GM19455 (cell line): ENCODE measurements at regions not wholly inside any gene's neighbourhood (a gene's known extent, or its start where the extent isn't known, plus 50 kb on each side); places are given as distances from the start of the nearest gene placed in this dataset.
"Not testable (repeated sequence)": the region's sequence is repeated elsewhere in the genome, so short reads cannot be mapped to it uniquely, and the experiment has no call there.

ENCODE experiments used
- ATAC-seq: cut with Tn5 transposase; IDR thresholded peaks from one replicate; pipeline ENCODE4 v1.9.1; 2021; ENCODE audit not compliant: unreplicated experiment

DNA sequence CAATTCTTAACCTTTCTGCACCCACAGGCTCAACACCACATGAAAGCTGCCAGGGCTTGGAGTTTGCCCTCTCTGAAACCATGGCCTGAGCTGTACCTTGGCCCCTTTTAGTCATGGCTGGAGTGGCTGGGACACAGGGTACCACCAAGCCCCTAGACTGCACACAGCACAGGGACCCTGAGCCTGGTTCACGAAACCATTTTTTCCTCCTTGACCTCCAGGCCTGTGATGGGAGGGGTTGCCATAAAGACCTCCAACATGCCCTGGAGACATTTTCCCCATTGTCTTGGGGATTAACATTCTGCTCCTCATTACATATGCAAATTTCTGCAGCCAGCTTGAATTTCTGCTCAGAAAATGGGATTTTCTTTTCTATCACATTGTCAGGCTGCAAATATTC is 113.4 kb downstream of the XPNPEP1 start:
- ATAC-seq: not testable (repeated sequence)

DNA sequence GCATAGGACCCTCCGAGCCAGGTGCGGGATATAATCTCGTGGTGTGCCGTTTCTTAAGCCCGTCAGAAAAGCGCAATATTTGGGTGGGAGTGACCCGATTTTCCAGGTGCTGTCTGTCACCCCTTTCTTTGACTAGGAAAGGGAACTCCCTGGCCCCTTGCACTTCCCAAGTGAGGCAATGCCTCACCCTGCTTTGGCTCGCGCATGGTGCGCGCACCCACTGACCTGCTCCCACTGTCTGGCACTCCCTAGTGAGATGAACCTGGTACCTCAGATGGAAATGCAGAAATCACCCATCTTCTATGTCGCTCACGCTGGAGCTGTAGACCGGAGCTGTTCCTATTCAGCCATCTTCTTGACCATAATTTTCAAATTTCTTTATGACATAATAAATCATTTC is 122.1 kb downstream of the XPNPEP1 start:
- not testable (repeated sequence) for ATAC-seq

DNA sequence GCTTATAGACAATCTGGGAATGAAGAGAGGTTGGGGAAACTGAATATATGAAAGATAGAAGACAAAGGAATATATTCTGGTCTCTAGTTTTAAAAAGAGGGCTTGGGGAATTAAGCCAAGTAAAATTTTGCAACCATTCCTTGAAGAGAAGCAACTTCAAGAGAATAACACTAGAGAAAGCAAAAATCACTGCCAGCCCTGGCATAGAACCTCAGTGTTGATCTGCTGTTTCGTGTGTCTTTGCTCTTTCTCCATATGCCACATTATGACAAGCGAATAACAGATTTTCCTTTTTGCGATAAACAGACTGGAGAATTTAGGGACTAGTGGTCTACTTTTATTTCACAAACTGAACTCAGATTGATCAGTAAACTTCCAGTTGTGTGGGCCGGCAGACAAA is 132.7 kb downstream of the XPNPEP1 start:
- no peak for ATAC-seq

DNA sequence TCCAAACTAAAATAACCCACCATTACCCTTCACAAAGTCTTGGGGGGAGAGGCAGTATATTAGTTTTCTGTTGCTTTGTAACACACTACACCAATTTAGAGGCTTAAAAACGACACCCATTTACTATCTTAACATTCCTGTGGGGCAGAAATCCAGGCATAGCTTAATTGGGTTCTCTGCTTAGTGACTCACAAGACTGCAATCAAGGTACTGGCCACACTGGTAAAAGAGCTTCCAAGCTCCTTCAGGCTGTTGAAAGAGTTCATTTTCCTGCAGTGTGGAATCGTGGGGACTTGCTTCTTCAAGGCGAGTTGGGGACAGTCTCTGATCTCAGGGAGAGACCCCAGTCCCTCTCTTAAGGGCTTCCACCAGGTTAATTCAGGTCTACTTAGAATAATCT is 139.1 kb downstream of the XPNPEP1 start:
- ATAC-seq: no peak

DNA sequence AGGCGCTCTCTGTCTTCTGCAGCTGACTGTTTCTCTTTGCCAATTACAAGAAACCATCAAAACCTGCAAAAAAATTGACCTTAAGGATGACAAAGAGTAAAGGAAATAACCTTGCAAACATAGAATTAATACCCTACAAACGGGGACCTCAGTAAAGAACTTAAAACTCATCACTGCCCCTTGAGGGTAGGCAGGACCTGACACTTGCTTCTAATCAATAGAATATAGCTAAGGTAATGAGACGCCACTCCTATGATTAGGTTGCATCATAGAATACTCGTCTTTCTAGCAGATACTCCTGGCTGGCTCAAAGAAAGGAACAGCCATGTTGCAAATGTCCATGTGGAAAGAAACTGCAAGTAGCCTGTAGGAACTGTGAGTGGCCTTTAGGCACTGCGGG is 140.0 kb downstream of the XPNPEP1 start:
- no peak for ATAC-seq

DNA sequence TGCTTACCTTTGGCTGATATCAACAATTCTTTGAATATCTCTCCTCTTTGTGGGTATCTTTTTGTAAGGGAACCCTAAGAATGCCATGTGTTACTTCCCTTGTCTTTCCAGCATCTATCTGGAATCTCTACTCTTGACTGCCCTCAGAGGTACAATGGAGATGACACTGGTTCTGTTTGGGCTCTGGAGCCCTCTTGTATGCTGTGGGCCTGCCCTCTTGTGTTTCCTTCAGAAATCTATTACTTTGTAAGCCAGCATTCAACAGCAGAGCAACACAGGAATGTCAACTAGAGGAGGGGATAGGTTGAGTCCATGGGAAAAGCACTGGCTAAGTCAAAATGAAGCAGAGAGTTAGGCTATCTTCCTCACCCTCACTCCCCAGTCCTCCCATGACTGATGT is 142.3 kb downstream of the XPNPEP1 start:
- ATAC-seq: no peak

DNA sequence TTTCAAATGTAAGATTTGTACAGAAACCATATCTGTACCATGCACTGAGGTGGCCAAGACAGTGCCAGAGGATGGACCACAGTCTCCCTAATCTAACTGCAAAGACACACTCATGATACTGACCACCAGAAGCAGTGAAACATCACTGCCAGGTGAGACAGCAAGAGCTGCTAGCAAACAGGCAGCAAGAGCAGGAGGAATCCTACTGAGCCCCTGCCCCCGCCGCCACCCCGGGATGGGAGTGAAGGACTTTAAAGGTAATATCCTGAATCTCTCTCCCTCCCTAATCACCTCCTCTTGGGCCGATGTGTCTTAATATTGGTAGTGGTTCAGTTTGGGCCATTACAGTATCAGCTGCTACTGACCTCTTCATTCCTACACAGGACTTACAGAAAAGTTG is 144.3 kb downstream of the XPNPEP1 start:
- ATAC-seq: no peak

DNA sequence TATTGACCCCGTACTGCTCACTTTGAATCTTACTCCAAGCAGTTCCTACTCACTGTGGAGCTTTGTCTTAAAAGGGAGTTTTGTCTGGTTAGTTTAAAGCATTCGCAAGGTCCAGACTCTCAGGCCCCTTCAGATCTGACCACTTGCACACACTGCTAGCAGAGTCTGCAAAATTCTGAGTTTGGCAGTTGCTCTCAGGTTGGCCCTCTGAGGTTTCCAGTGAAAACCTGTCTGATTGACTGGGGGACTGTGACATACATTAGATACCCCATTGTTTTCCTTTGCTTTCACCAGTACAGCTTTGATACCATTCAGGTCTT is 149.2 kb downstream of the XPNPEP1 start:
- ATAC-seq: no peak

DNA sequence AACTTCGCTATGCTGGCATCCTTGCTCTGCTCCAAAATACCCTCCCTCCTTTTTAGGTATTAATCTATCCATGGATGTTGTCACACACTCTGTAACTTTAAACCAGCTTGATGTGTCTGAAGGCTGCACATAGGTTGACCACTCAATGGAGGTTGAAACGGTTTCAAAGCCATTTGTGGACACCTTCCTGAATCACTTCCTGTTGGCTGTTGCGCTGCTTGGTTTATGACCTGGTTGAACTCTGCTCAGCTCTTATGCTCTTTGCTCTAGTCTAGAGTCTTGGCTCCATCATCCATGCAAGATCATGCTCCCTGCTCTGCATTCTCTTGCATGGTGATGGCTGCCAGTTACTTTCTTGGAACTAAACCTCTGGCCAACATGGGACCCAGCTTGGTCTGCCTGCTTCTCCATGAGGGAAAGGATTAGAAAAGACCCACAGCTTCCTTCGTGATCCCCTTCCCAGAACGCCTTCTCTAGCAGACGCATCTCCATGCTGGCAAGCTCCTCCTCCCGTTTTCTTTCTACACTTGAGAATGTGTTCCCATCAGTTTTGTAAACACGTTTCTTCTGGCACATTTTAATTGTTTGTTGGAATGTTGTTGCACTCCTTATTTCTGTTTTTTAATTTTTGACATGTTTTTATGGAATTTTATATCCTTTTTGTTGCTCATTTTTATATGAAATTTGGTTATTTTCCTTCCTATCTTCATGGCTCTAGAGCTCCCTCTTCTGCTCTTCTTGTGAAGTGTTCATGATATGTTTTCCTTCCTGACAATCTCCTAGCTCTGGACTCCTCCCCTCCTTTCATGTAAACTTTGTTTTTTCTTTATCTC is 149.8 kb downstream of the XPNPEP1 start:
- ATAC-seq: no peak

DNA sequence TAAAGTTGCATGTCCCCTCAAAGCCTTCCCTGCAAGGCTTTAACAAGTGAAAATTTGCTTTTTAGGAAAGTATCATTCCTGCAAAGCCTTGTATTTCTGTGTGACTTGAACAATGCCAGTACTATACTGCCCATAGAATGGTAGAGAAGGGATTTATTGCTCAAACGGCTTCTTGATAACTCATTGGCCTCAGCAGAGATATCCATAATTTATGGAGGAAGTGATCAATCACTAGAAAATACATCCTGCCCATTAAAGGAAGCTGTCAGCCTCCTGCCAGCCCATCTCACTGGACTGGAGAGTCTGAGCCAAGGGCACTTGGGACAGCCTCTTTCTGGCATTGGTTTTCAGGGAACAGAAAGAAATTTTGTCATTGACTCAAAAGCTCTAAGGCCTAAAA is 152.6 kb downstream of the XPNPEP1 start:
- ATAC-seq: no peak

DNA sequence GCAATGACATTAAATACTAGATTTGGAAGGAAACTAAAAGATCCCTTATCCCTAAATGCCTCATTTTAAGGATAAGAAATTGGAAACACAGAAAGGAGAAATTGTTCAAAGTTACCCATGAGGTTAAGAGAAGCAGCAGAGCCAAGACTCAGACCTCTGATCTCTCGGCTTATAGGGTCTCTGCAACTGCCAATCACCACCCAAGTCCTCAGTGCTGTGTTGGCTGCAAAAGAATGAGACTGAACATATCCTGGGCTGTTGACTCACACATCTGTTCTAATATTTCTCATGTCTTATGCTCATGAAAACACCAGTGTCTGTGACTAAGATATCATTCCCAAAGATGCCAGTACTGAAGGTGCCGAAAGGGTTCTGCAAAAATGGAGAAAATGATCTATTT is 153.3 kb downstream of the XPNPEP1 start:
- no peak for ATAC-seq

DNA sequence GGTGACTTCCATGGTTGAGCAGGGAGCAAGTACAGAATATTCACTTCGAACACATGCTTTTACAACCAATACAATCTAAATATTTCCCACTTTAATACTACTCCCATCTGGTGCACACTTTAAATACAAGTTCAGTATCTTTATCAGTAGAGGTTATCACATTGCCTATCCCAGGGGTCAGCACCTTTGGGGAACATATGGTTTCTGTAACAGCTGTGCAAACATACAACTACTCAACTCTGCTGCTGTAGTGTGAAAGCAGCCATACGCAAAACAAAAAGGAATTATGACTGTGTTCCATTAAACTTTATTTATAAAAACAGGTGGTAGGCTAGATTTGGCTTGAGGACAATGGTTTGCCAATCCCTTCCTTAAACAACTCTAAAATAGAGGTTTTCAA is 157.5 kb downstream of the XPNPEP1 start:
- no peak for ATAC-seq

DNA sequence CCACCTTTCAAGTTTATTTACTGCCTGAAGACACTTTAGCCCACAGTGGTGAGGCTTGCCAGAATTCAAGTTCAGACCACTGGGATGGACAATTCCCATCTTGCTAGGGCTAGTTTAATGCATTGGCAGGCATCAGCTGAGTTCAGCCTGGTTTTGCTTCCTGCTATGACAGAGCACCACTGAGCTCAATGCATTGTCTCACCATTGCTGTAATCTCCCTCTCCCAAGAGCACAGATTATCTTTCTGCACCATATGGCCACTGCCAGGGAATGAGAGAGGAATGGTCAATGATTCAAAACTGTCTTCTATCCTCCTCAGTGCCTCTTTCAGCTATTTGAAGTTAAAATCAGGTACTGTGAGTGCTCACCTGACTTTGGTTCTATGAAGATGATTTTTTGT is 160.8 kb downstream of the XPNPEP1 start:
- no peak for ATAC-seq

DNA sequence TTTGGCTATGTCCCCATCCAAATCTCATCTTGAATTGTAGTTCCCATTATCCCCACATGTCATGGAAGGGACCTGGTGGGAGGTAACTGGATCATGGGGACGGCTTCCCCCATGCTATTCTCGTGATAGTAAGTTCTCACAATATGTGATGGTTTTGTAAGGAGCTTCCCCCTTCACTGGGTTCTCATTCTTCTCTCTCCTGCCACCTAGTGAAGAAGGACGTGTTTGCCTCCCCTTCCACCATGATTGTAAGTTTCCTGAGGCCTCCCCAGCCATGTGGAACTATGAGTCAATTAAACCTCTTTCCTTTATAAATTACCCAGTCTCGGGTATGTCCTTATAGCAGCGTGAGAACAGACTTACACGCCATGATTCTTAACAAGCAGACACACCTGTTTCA is 165.6 kb downstream of the XPNPEP1 start:
- ATAC-seq: not testable (repeated sequence)

DNA sequence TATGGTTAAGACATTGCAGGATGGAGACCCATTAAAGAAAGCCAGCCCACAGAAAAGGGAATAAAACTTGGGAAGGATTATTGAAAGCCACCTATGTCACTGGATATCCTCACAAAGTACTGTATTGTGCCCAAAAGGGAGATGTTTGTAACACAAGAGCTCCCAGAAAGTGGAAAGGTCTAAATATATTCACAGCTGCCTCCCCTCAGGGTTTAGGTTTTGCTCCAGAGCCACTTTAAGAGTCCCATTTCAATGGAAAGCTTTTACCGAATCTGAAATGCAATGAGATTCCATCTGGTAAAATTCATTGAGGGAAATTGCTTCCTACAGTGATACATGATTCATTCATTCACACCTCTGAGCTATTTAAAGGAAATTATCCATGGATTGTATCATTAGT is 176.4 kb downstream of the XPNPEP1 start:
- no peak for ATAC-seq

DNA sequence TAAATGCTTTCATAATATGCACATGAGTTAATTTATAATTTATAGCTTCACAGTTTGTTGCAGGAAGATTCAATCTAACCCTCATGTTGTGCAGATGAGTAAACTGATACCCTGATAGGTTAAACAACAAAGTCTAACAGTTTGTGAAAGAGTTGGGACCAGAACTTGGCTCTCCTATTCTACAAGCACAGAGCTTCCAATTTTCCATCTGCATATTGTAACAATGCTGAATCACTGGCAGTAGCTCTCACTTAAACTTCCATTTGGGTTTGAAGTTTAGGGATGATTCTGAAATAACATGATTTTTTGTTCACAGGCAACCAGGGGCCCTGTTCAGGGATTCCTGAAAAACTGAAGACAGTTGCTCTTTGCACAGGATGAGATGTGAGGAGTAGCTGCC is 179.3 kb downstream of the XPNPEP1 start:
- ATAC-seq: no peak

DNA sequence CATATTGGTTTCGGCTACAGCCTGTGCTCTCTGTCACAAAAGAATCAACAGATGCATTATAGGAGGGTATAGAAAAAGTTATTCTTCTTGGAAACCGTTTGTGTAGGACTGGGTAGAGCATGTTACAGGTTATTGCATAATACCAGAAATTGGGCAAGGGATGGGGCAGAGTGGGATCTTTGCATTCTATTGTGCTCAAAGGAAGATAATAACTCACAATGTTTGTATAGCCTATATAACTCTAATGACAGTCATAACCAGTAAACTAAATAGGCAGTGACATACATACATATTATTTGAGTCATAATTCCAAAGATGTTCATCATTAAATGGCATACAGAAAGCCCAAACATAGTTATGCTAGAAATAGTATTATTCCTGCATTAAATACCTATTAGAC is 179.7 kb downstream of the XPNPEP1 start:
- no peak for ATAC-seq

DNA sequence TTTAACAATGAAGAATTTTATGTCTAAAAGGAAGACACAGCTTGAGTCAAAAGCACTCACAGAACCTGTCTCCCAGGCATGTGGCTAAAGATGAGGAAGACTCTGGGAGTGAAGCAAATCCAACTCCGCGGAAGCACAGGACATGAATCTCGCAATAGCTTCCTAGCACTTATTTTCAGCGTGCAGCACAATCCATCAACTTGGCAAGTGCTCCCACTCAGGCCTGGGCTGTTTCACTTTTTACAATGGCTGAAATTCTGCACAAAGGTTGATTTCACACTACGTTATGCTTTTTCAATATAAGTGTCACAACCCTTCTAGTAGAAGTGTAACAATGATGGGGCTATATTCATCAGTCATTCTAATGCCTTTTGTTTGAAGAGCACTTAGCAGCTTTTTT is 180.2 kb downstream of the XPNPEP1 start:
- no peak for ATAC-seq

DNA sequence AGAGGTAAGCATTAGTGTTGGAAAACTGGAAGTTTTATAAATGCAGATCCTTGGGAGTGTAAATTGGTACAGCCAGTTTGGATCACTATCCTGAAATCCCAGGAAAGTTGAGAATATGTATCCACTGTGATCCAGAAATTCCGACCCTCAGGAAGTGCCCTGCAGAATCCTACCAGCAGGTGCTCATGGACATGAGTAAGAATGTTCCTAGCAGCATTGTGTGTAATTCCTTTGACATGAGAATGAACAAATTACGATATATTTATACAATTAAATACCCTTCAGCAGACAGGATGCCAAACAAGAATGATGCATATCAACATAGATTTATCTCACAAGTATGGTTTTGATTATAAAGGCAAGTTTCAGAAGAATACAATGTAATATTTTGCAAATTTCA is 181.6 kb downstream of the XPNPEP1 start:
- ATAC-seq: no peak

DNA sequence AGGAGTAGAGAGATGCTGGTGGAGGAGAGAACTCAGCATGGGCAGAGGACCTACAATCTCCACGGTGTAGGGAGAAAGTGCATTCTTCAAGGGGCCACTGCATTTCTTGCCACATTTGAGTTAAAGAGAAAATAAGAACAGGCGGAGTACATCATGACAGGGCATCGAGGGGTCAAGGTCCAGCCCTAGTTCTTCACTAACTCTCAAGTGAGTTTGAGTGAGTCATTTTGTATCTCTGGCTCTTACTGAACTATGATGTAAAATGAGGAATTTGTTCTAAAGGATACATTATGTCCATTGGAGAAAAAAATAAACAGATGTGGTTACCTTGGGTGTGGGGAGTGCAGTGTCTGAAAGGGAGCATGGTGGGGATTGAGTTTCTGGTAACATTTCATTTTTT is 182.9 kb downstream of the XPNPEP1 start:
- no peak for ATAC-seq

DNA sequence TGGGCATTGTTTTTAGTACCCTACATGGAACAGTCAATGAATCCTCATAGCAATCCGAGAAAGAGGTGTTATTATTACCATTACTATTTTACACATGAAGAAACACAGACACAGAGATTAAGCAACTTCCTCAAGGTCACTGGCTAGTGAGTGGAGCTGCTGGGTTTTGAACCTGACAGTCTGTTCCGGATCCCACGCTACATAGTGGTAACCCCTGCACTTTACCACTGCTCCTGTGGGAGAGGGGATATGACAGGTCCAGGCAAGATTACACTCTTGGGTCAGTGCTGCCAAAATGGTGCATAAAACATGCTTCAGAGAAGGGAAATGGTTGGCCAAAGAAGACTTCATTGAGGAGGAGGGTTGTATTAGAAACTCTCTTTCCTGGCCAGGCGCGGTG is 185.7 kb downstream of the XPNPEP1 start:
- ATAC-seq: no peak

DNA sequence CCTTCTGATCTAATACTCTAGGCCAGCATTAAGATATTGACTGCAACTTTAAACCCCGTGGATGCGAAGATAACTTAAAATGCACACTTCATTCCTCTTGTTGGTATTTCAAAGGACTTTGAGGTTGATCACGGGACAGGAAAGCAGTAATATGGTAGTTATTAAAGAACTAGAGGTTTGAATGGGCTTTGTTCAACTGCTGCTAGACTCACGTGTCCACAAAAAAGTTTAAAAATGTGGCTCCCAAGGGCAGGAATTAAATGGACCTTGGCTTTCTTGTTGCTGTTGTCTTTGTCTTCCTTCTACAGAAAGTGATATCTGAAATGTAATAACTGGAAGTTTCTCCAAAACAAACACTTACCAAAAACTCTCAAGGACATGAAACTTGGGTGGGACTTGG is 186.3 kb downstream of the XPNPEP1 start:
- ATAC-seq: no peak

DNA sequence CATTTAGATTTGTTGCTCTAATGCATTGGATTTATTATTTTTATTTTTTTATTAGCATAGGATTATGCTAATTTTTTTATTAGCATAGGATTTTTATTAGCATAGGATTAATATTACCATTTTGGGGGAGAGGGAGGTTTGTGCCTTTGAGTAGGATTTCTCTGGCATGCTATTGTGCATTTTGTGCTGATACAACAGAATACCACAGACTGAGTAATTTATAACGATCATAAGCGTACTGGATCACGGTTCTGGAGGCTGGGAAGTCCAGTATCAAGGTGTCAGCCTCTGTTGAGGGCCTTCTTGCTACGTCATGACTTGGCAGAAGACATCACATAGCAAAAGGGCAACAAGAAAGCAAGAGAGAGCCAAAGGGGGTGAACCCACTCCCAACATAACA is 187.5 kb downstream of the XPNPEP1 start:
- no peak for ATAC-seq
